ENCODE measurements at regions not wholly inside any gene's neighbourhood (a gene's known extent, or its start where the extent isn't known, plus 50 kb on each side); places are given as distances from the start of the nearest gene placed in this dataset.

DNA sequence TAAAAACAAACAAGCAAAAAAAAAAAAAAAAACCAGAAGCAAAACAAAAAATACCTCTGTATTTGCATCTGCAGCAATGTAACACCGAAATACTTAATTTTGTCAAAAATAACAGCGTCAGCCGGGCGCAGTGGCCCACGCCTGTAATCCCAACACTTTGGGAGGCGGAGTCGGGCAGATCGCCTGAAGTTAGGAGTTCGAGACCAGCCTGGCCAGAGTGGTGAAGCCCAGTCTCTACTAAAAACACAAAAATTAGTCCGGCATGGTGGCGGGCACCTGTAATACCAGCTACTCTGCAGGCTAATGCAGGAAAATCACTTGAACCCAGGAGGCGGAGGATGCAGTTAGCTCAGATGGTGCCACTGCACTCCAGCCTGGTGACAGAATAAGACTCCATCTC is 683.5 kb upstream of the CA10 start:
- TF ChIP-seq, protein P1, sequence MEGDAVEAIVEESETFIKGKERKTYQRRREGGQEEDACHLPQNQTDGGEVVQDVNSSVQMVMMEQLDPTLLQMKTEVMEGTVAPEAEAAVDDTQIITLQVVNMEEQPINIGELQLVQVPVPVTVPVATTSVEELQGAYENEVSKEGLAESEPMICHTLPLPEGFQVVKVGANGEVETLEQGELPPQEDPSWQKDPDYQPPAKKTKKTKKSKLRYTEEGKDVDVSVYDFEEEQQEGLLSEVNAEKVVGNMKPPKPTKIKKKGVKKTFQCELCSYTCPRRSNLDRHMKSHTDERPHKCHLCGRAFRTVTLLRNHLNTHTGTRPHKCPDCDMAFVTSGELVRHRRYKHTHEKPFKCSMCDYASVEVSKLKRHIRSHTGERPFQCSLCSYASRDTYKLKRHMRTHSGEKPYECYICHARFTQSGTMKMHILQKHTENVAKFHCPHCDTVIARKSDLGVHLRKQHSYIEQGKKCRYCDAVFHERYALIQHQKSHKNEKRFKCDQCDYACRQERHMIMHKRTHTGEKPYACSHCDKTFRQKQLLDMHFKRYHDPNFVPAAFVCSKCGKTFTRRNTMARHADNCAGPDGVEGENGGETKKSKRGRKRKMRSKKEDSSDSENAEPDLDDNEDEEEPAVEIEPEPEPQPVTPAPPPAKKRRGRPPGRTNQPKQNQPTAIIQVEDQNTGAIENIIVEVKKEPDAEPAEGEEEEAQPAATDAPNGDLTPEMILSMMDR (IDR thresholded peaks at IDR 0.05): no peak
- TF ChIP-seq RAD21 (IDR thresholded peaks at IDR 0.05; ENCODE audit: low read length): no peak
- no peak for TF ChIP-seq YY1 (IDR thresholded peaks at IDR 0.05; ENCODE audit: low read depth)
- TF ChIP-seq, protein P2, sequence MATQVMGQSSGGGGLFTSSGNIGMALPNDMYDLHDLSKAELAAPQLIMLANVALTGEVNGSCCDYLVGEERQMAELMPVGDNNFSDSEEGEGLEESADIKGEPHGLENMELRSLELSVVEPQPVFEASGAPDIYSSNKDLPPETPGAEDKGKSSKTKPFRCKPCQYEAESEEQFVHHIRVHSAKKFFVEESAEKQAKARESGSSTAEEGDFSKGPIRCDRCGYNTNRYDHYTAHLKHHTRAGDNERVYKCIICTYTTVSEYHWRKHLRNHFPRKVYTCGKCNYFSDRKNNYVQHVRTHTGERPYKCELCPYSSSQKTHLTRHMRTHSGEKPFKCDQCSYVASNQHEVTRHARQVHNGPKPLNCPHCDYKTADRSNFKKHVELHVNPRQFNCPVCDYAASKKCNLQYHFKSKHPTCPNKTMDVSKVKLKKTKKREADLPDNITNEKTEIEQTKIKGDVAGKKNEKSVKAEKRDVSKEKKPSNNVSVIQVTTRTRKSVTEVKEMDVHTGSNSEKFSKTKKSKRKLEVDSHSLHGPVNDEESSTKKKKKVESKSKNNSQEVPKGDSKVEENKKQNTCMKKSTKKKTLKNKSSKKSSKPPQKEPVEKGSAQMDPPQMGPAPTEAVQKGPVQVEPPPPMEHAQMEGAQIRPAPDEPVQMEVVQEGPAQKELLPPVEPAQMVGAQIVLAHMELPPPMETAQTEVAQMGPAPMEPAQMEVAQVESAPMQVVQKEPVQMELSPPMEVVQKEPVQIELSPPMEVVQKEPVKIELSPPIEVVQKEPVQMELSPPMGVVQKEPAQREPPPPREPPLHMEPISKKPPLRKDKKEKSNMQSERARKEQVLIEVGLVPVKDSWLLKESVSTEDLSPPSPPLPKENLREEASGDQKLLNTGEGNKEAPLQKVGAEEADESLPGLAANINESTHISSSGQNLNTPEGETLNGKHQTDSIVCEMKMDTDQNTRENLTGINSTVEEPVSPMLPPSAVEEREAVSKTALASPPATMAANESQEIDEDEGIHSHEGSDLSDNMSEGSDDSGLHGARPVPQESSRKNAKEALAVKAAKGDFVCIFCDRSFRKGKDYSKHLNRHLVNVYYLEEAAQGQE (IDR thresholded peaks at IDR 0.05; ENCODE audit: low read depth, low read length): no peak
- TF ChIP-seq POLR2AphosphoS5 (IDR thresholded peaks at IDR 0.05; ENCODE audit: low read depth, low read length): no peak
- no peak for TF ChIP-seq EP300 (IDR thresholded peaks at IDR 0.05; ENCODE audit: borderline replicate concordance in 1 of 2, low read depth in 1 of 2, low read length in 1 of 2)
- TF ChIP-seq RCOR1 (IDR thresholded peaks at IDR 0.05; ENCODE audit: low read length): no peak
- TF ChIP-seq SIN3A (IDR thresholded peaks at IDR 0.05; ENCODE audit: borderline replicate concordance, low read depth, low read length): no peak
- no peak for TF ChIP-seq MXI1 (IDR thresholded peaks at IDR 0.05; ENCODE audit: low read depth, low read length)
- TF ChIP-seq CHD2 (IDR thresholded peaks at IDR 0.05; ENCODE audit: low read length, partially characterized antibody): no peak
- TF ChIP-seq NFIC (IDR thresholded peaks at IDR 0.05; ENCODE audit: borderline replicate concordance): no peak
